HCT116 (cell line): ENCODE measurements at regions not wholly inside any gene's neighbourhood (a gene's known extent, or its start where the extent isn't known, plus 50 kb on each side); places are given as distances from the start of the nearest gene placed in this dataset.

Experiments
- ATF3 ChIP-seq: IDR thresholded peaks from 2 replicates; pipeline ENCODE4 v1.6.1; 2012
- CBX3 ChIP-seq: IDR thresholded peaks from 2 replicates; pipeline ENCODE4 v1.6.1; 2012; ENCODE audit warnings: low read depth
- CTCF ChIP-seq, 3 experiments: fragments of 200-600 bp in 1 of 3; sonication (generic) in 1 of 3; IDR thresholded peaks in 2 of 3; conservative IDR thresholded peaks in 1 of 3; 2 replicates each; pipeline ENCODE4 v1.5.1; 2012 to 2017; ENCODE audit warnings: low read depth in 2 of 3, low read length in 2 of 3, antibody characterized with exemption in 1 of 3, borderline replicate concordance in 1 of 3, control low read depth in 1 of 3, mild to moderate bottlenecking in 1 of 3, mixed read lengths in 1 of 3, mixed run types in 1 of 3, moderate library complexity in 1 of 3; ENCODE audit not compliant: insufficient read depth in 1 of 3
- EZH2 ChIP-seq: fragments of 200-600 bp; sonication (generic); IDR thresholded peaks from 2 replicates; pipeline ENCODE4 v1.6.1; 2017; ENCODE audit warnings: antibody characterized with exemption, mixed run types
- EZH2phosphoT487 ChIP-seq: fragments of 200-600 bp; IDR thresholded peaks from 2 replicates; pipeline ENCODE4 v1.6.1; 2018; ENCODE audit warnings: antibody characterized with exemption, borderline replicate concordance
- MAX ChIP-seq: IDR thresholded peaks from 2 replicates; pipeline ENCODE4 v1.6.1; 2012
- POLR2A ChIP-seq: IDR thresholded peaks from 2 replicates; pipeline ENCODE4 v1.7.0; 2011; ENCODE audit warnings: borderline replicate concordance; ENCODE audit not compliant: insufficient read depth, insufficient read length; ENCODE audit errors: extremely low read depth
- POLR2AphosphoS5 ChIP-seq: IDR thresholded peaks from 2 replicates; pipeline ENCODE4 v1.6.1; 2011; ENCODE audit warnings: mild to moderate bottlenecking, low read depth, low read length, moderate library complexity
- REST ChIP-seq: IDR thresholded peaks from 2 replicates; pipeline ENCODE4 v1.6.1; 2012; ENCODE audit warnings: low read depth
- SP1 ChIP-seq: IDR thresholded peaks from 2 replicates; pipeline ENCODE4 v1.6.1; 2012; ENCODE audit warnings: low read depth
- YY1 ChIP-seq: IDR thresholded peaks from 2 replicates; pipeline ENCODE4 v1.6.1; 2011; ENCODE audit warnings: low read length, low read depth, moderate library complexity, mild to moderate bottlenecking; ENCODE audit not compliant: insufficient replicate concordance; ENCODE audit errors: extremely low read depth
- ZNF274 ChIP-seq: fragments of 200-500 bp; sonication (Bioruptor generic); IDR thresholded peaks from 2 replicates; pipeline ENCODE4 v1.6.1; 2014; ENCODE audit warnings: mild to moderate bottlenecking, low read depth, low read length, inconsistent platforms

GRCh38 chr3:84600703-84601225 is 358.0 kb upstream of the CADM2 start:
- TF ChIP-seq CTCF (IDR thresholded peaks at IDR 0.05 in 2 of 3, conservative IDR thresholded peaks at IDR 0.05 in 1 of 3; ENCODE audit: borderline replicate concordance in 1 of 3, insufficient read depth in 1 of 3, low read depth in 2 of 3, low read length in 2 of 3): no peak
- TF ChIP-seq REST: no peak
- no peak for TF ChIP-seq EZH2
- no peak for TF ChIP-seq POLR2AphosphoS5
- no peak for TF ChIP-seq POLR2A
- no peak for TF ChIP-seq CBX3
- TF ChIP-seq EZH2phosphoT487: no peak
- no peak for TF ChIP-seq ATF3
- no peak for TF ChIP-seq SP1
- no peak for TF ChIP-seq ZNF274
- no peak for TF ChIP-seq MAX
- TF ChIP-seq YY1: no peak
